ENCODE measurements at regions not wholly inside any gene's neighbourhood (a gene's known extent, or its start where the extent isn't known, plus 50 kb on each side); places are given as distances from the start of the nearest gene placed in this dataset.

DNA sequence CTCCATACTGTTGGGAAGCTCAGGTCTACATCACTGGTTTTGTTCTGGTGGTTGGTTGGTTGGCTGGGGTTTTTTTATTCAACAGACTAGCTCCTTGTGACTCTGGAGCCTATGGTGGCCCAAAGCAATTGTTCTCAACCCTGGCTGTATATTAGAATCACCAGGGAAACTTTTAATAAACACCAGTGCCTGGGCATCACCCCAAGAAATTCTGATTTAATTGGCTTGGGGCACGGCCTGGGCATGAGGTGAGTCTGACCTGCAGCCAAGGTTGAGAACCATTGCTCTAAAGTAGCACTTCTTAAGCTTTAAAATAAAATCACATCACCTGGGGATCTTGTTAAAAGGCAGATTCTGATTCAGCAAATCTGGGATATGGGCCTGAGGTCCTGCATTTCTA lies 184.1 kb downstream of the C1D start:
- H3K27me3 Mint-ChIP-seq, result peaks cover 42% of the 10 kb centered on the region
- no peak overlapping the region for H3K27ac Mint-ChIP-seq (ENCODE audit: low read depth)
- H3K9me3 Mint-ChIP-seq, result no peaks in the 10 kb centered on the region
- no peak overlapping the region for H3K4me3 Mint-ChIP-seq
- no peak for ATAC-seq (replicated peaks; ENCODE audit: extremely low read depth, poor library complexity, severe bottlenecking)
- DNase-seq (ENCODE audit: low spot score in 2 of 2), result no peak
- H3K36me3 Mint-ChIP-seq (ENCODE audit: insufficient read depth), result no peaks in the 10 kb centered on the region
- H3K4me1 Mint-ChIP-seq, result no peaks in the 10 kb centered on the region

DNA sequence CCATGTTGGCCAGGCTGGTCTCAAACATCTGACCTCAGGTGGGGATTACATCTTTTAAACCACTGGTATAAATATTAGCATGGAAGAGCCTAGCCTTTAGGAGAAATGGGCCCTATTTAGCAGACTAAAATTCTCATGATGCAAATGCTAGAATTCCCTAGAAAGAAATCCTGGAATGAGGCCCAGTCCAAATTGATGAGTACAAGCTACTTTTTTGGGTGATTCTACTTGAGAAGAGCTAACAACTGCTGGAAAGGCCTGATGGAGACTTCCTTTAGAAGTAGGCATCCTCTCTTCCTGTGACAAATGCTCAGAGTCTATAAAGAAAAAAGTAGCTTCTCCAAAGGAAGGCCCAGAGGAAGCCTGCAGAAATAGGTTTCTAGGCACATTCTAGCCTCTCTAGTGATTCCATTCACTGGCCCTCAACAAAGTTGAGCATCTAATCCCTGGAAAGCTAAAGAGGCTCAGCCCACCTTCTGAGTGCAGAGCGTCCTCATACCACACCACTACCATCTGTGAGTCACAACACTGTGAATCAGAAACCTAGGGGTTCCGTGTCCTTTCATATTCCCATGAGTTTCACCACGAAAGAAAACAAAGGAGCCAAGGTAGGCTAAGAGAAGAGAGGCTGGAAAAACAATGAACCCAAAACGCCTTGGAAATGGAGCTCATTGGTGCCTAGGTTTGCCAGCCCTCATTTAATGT lies 183.1 kb downstream of the C1D start:
- Mint-ChIP-seq H3K27ac (ENCODE audit: low read depth) (no peak overlapping the region), H3K36me3 (ENCODE audit: insufficient read depth) (no peaks in the 10 kb centered on the region), H3K4me1 (no peaks in the 10 kb centered on the region), H3K27me3 (peaks cover 44% of the 10 kb centered on the region), H3K4me3 (no peak overlapping the region), H3K9me3 (no peaks in the 10 kb centered on the region)
- DNase-seq (ENCODE audit: low spot score in 2 of 2), result no peak
- no peak for ATAC-seq (replicated peaks; ENCODE audit: extremely low read depth, poor library complexity, severe bottlenecking)

DNA sequence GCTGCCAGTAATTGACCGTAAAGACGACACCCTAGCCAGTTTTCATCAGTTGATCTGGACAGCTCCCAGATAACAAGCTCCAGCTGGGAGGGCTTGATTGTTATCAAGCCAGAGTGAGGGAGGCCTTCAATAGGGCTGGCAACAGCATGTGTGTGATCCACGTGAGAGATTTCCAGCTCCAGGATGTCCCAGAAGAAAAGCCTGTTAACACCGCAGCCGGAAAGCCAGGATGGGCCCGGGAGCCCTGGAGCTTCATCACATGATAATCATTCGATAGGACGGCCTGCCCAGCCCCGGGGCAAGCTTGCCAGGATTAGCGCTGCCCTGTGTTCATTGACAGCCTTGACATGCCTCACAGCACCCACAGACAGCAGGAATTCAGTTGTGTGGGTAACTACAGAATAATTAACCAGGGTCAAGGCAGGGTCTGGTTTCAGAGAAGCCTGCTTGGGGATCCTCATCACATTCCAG lies 182.5 kb downstream of the C1D start:
- Mint-ChIP-seq H3K36me3 (ENCODE audit: insufficient read depth) (no peaks in the 10 kb centered on the region), H3K4me3 (no peak overlapping the region), H3K27me3 (peaks cover 38% of the 10 kb centered on the region), H3K9me3 (no peaks in the 10 kb centered on the region), H3K4me1 (no peaks in the 10 kb centered on the region), H3K27ac (ENCODE audit: low read depth) (no peak overlapping the region)
- ATAC-seq (replicated peaks; ENCODE audit: extremely low read depth, poor library complexity, severe bottlenecking) (no peak), DNase-seq (ENCODE audit: low spot score in 2 of 2) (no peak)

DNA sequence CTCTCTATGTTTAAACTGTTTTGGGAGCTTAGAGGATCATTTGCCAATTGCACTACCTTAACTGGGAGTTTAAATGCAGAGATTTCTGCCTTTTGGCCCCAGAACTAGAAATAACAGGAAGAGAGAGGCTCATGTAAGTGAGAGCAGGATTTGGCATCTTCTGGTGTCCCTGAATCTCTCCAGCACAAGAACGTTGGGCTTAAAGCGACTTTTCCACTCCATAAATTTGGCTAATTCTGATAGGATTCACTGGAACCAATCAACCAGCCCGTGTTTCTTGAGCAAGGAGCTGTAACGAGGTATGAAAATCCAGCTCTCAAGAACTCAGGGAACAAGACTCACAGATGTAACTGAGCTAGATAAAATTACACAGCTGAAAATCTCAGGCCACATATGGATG lies 181.0 kb downstream of the C1D start:
- Mint-ChIP-seq H3K27me3 (peaks cover 26% of the 10 kb centered on the region), H3K36me3 (ENCODE audit: insufficient read depth) (no peaks in the 10 kb centered on the region), H3K9me3 (no peaks in the 10 kb centered on the region), H3K4me3 (no peak overlapping the region), H3K4me1 (no peaks in the 10 kb centered on the region), H3K27ac (ENCODE audit: low read depth) (no peak overlapping the region)
- DNase-seq (ENCODE audit: low spot score in 2 of 2), result no peak
- no peak for ATAC-seq (replicated peaks; ENCODE audit: extremely low read depth, poor library complexity, severe bottlenecking)

DNA sequence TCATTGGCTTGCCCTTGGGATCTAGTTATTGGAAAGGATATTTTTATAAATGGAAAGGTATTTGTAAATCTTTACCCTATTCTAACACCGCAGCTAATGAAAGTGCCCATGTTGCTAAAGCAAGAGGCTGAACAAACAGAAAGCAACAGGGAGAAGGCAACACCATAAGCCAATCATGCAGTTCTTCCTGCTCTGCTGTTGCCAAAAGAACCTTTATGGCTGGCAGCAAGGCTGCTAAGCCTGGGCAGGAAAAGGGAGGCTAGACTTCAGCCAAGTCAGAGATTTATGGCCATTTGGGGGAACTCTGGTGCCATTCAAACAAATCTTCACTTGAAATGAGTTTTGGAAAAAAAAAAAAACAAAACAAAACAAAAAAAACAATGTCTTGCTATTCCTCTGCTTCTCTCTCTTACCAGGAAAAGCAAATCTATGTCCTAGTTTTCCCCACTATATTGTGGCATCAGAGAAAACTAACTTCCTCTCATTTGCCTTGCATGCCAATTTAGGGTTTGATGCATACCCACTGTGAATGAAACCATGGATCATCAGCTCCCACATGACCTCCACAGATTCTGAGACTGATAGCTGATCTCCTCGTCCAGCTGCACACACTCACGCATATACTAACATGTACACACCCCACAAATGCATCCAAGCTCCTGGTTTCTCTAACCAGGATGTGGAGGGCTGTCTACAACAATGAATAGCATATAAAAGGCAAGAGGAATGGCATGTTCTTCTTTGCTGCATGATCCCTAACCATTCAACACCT lies 179.3 kb downstream of the C1D start:
- no peak overlapping the region for H3K4me3 Mint-ChIP-seq

DNA sequence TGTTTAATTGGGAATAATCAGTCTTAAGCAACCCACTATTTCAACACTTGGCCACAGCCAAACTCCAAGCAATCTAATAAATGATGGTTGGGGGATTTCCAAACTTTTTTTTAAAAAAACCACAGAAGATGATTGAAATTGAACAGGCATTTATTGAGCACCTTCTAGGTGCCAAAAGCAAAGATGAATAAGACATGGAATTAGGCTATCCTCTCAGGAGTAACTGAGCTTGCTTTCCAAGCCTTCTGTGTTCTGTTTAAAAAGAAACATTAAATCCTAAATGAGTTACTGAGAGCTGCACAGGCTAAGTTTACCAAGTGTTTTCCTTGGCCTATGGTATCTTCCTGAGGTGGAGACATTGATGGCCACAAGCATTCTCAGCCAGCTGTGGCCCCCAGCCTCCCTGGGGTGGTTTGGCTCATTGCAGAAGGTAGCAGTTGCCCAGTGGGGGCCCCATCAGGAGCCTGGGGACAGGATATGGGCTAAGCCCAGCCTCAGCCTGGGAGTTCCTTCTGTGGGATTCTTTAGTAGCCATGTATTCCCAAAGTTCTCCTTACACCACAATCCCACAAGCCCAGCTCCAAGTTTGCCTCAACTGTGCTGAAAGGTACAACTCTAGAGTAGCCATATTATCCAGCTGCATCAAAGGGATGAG lies 174.3 kb downstream of the C1D start:
- no peak for ATAC-seq (replicated peaks; ENCODE audit: extremely low read depth, poor library complexity, severe bottlenecking)
- DNase-seq (ENCODE audit: low spot score in 2 of 2), result no peak
- H3K9me3 Mint-ChIP-seq, result no peaks in the 10 kb centered on the region
- no peaks in the 10 kb centered on the region for H3K4me1 Mint-ChIP-seq
- no peaks in the 10 kb centered on the region for H3K36me3 Mint-ChIP-seq (ENCODE audit: insufficient read depth)
- no peak overlapping the region for H3K4me3 Mint-ChIP-seq
- no peak overlapping the region for H3K27ac Mint-ChIP-seq (ENCODE audit: low read depth)
- H3K27me3 Mint-ChIP-seq, result peaks cover 29% of the 10 kb centered on the region

More for the DNA sequence above, 179.3 kb downstream of the C1D start:
- DNase-seq (ENCODE audit: low spot score in 2 of 2) (no peak), ATAC-seq (replicated peaks; ENCODE audit: extremely low read depth, poor library complexity, severe bottlenecking) (no peak)
- H3K27ac Mint-ChIP-seq (ENCODE audit: low read depth), result no peak overlapping the region
- H3K4me1 Mint-ChIP-seq, result no peaks in the 10 kb centered on the region
- H3K27me3 Mint-ChIP-seq, result peaks cover 19% of the 10 kb centered on the region
- H3K36me3 Mint-ChIP-seq (ENCODE audit: insufficient read depth), result no peaks in the 10 kb centered on the region
- H3K9me3 Mint-ChIP-seq, result no peaks in the 10 kb centered on the region

DNA sequence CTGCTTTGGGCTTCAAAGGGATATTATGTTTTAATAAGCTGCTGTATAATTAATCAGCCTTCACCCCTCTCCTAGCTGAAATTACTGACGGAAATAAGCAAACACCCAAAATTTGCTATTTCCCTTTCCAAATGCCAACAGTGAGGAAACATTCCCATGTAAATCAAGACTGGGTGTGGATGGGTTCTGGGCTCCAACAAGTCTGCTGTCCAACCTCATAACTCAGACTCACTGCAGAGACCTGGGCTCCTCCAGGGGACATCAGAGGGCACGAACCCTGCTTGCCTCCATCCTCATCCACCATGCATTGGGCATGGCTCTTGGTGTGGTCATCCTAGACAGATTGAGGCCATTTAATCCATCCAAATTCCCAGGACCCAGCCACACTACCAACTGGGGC lies 173.7 kb downstream of the C1D start:
- Mint-ChIP-seq H3K4me3 (no peak overlapping the region), H3K4me1 (no peaks in the 10 kb centered on the region), H3K9me3 (no peaks in the 10 kb centered on the region), H3K27ac (ENCODE audit: low read depth) (no peak overlapping the region), H3K36me3 (ENCODE audit: insufficient read depth) (no peaks in the 10 kb centered on the region), H3K27me3 (peaks cover 29% of the 10 kb centered on the region)
- no peak for ATAC-seq (replicated peaks; ENCODE audit: extremely low read depth, poor library complexity, severe bottlenecking)
- DNase-seq (ENCODE audit: low spot score in 2 of 2), result no peak

DNA sequence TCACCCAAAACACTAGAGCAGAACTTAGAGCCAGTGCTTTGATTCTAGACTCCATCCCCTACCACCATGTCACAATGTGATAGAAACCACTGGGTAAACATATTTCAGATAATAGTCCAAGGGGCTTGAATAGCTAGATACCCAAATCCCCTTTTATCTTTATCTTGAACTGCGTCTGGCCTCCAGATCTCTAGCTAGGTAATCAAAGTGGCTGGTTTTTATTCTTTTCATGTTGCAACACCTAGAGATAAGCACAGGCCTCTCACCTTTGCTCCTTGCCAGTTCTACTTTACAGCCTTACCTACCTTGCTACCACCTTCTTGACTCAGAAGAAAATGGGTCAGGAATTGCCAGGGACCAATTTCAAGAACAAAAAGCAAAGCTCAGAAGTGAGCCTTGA lies 171.2 kb downstream of the C1D start:
- Mint-ChIP-seq H3K36me3 (ENCODE audit: insufficient read depth) (no peaks in the 10 kb centered on the region), H3K4me1 (no peaks in the 10 kb centered on the region)

DNA sequence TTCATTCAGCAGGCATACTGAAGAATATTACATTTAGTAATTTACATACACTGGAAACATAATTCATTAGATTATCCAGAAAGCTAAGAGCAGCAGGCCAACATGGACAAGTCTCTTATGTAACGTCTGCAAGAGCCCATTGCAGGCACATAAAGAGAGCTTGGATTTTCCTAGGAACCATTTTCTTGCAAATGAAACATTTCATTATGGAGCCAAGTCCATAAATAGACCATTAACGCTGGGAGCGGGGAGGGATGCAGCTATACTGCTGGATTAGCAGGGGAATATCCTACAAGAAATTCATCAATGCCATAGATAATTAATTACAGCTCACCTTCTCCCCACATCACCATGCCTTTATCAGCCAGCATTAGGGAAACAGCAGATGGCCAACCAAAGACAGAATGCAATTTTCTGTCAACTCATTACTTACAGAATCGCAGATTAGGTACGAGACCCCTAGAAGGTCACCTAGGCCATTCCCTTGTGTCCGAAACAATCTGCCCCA lies 170.4 kb downstream of the C1D start:
- no peaks in the 10 kb centered on the region for H3K9me3 Mint-ChIP-seq
- H3K4me3 Mint-ChIP-seq, result no peak overlapping the region
- H3K36me3 Mint-ChIP-seq (ENCODE audit: insufficient read depth), result no peaks in the 10 kb centered on the region
- no peaks in the 10 kb centered on the region for H3K4me1 Mint-ChIP-seq
- DNase-seq (ENCODE audit: low spot score in 2 of 2) (no peak), ATAC-seq (replicated peaks; ENCODE audit: extremely low read depth, poor library complexity, severe bottlenecking) (no peak)
- peaks cover 53% of the 10 kb centered on the region for H3K27me3 Mint-ChIP-seq
- H3K27ac Mint-ChIP-seq (ENCODE audit: low read depth), result no peak overlapping the region

More for the DNA sequence above, 171.2 kb downstream of the C1D start:
- Mint-ChIP-seq H3K27me3 (peaks cover 45% of the 10 kb centered on the region), H3K9me3 (no peaks in the 10 kb centered on the region), H3K27ac (ENCODE audit: low read depth) (no peak overlapping the region), H3K4me3 (no peak overlapping the region)
- DNase-seq (ENCODE audit: low spot score in 2 of 2) (no peak), ATAC-seq (replicated peaks; ENCODE audit: extremely low read depth, poor library complexity, severe bottlenecking) (no peak)

DNA sequence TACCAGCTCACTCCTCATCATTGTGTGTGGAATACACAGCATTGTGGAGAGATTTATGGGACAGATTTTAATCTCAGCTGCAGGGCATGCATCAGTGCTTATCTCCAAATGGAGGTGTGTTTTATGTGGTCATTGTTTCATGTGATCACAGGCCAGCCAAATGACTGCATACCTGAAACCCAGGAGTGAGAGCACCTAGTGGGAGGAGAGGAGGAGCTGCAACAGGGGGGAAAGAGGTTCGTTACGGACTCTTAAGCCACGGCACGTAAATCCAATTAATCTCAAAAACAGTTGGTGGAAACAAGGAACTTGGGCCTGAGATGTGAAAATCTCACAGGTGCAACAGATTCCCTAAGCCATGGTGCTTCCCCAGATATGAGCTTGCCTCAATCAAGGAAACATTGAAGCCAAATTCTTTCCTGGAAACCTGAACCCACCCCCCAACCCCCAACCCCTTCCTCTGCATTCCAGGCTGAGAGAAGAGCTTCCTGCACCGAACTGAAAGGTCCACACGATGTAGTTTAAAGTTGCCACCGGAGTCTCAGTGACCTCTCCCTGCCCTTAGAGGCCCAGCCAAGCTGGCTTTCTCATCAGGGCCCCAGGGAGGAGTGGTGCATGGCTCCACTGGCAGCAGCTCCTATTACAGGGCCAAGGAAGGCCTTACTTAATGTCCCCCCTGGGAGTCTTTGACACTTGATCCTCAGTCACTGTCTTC lies 167.4 kb downstream of the C1D start:
- Mint-ChIP-seq H3K9me3 (no peaks in the 10 kb centered on the region), H3K4me3 (no peak overlapping the region), H3K27ac (ENCODE audit: low read depth) (no peak overlapping the region), H3K27me3 (peaks cover 70% of the 10 kb centered on the region), H3K36me3 (ENCODE audit: insufficient read depth) (no peaks in the 10 kb centered on the region), H3K4me1 (no peaks in the 10 kb centered on the region)
- ATAC-seq (replicated peaks; ENCODE audit: extremely low read depth, poor library complexity, severe bottlenecking) (no peak), DNase-seq (ENCODE audit: low spot score in 2 of 2) (no peak)

DNA sequence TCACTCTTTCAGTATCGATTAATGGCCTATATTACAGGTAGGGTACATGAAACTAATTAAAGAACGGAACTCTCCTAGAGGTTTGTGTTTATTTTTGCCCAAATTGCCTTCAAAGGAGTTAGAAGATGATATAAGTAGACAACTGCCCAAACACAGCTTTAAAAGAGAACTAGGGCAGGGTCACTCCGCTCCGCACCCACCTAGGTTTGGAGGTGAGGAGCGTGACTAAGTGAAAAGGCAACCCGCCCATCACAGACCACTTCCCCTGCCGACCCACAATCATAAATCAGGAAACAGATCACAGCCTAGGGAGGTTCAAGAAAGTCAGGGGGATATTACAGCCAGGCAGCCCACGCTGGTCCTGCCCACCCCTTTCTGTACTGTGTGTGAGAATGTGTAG lies 166.7 kb downstream of the C1D start:
- Mint-ChIP-seq H3K4me3 (no peak overlapping the region), H3K9me3 (no peaks in the 10 kb centered on the region), H3K36me3 (ENCODE audit: insufficient read depth) (no peaks in the 10 kb centered on the region), H3K27ac (ENCODE audit: low read depth) (no peak overlapping the region), H3K27me3 (peaks cover 67% of the 10 kb centered on the region), H3K4me1 (no peaks in the 10 kb centered on the region)
- DNase-seq (ENCODE audit: low spot score in 2 of 2) (no peak), ATAC-seq (replicated peaks; ENCODE audit: extremely low read depth, poor library complexity, severe bottlenecking) (no peak)

DNA sequence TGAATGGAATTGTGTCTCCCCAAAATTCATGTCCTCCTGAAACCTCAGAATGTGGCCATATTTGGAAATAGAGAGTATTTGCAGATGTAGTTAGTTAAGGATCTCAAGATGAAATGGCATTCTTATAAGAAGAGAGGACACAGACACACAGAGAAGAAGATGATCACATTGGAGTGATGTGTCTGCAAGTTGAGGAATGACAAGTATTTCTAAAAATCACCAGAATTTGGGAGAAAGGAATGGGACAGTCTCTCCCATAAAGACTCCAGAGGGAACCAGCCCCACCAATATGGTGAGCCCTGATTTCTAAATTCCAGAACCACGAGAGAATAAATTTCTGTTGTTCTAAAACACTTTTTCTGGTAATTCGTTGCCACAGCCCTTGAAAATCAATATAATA lies 166.3 kb downstream of the C1D start:
- H3K9me3 Mint-ChIP-seq, result no peaks in the 10 kb centered on the region
- H3K27ac Mint-ChIP-seq (ENCODE audit: low read depth), result no peak overlapping the region
- H3K27me3 Mint-ChIP-seq, result peaks cover 71% of the 10 kb centered on the region
- DNase-seq (ENCODE audit: low spot score in 2 of 2) (no peak), ATAC-seq (replicated peaks; ENCODE audit: extremely low read depth, poor library complexity, severe bottlenecking) (no peak)
- H3K36me3 Mint-ChIP-seq (ENCODE audit: insufficient read depth), result no peaks in the 10 kb centered on the region
- H3K4me3 Mint-ChIP-seq, result no peak overlapping the region
- H3K4me1 Mint-ChIP-seq, result no peaks in the 10 kb centered on the region
